Lower lobe of right lung (tissue), 2 donors: ENCODE measurements at regions not wholly inside any gene's neighbourhood (a gene's known extent, or its start where the extent isn't known, plus 50 kb on each side); places are given as distances from the start of the nearest gene placed in this dataset.

Experiments
- ATAC-seq, 2 donors: fragments of 200-7000 bp; cut with Tn5 transposase; one replicate each; pipeline ENCODE4 v1.9.1; 2020 to 2022; ENCODE audit warnings: mild to moderate bottlenecking in 2 of 2, moderate library complexity in 2 of 2
- DNase-seq: peaks from one replicate; pipeline ENCODE4 v3.0.0-alpha.2; 2020
- H3K27ac ChIP-seq: fragments of 200-600 bp; one replicate; pipeline ENCODE4 v1.8.0; 2022
- H3K27me3 ChIP-seq: fragments of 200-600 bp; one replicate; pipeline ENCODE4 v1.8.0; 2022; ENCODE audit warnings: low read depth
- H3K36me3 ChIP-seq: fragments of 200-600 bp; one replicate; pipeline ENCODE4 v1.8.0; 2022; ENCODE audit warnings: mild to moderate bottlenecking
- H3K4me1 ChIP-seq: fragments of 200-600 bp; one replicate; pipeline ENCODE4 v1.8.0; 2022
- H3K4me3 ChIP-seq: fragments of 200-600 bp; one replicate; pipeline ENCODE4 v1.8.0; 2022; ENCODE audit warnings: mild to moderate bottlenecking
- H3K9me3 ChIP-seq: fragments of 200-600 bp; one replicate; pipeline ENCODE4 v1.8.0; 2022
- CTCF ChIP-seq: fragments of 200-600 bp; IDR thresholded peaks from one replicate; pipeline ENCODE4 v1.8.0; 2022; ENCODE audit warnings: antibody characterized with exemption, mild to moderate bottlenecking
- intact Hi-C: fragments of 100-400 bp; cut with DNase I; formaldehyde crosslinking; loops from one replicate; pipeline ENCODE4 v1.11.0; 2022
- donor health status: DM: no; HTN: yes; CAD: no; lungs with severe emphysema.

GRCh38 chr17:77771998-77772397 lies 186.5 kb upstream of the TNRC6C start:
- TF ChIP-seq CTCF: no peak
- no peak for DNase-seq
- H3K4me3 ChIP-seq: no peak overlapping the region
- no peak overlapping the region for H3K27ac ChIP-seq
- intact Hi-C loops: no loop called here
- no peaks in the 10 kb centered on the region for H3K9me3 ChIP-seq
- no peak for ATAC-seq
- H3K36me3 ChIP-seq: no peaks in the 10 kb centered on the region
- H3K4me1 ChIP-seq: no peaks in the 10 kb centered on the region
- H3K27me3 ChIP-seq: no peaks in the 10 kb centered on the region

GRCh38 chr17:77772461-77772897 lies 186.0 kb upstream of the TNRC6C start:
- Histone ChIP-seq H3K27ac (no peak overlapping the region), H3K36me3 (no peaks in the 10 kb centered on the region), H3K9me3 (no peaks in the 10 kb centered on the region), H3K4me3 (no peak overlapping the region), H3K4me1 (no peaks in the 10 kb centered on the region), H3K27me3 (no peaks in the 10 kb centered on the region)
- DNase-seq (peak; percentile 64), ATAC-seq (peak; percentile 77 to 80)
- peak; percentile 64 for TF ChIP-seq CTCF
- intact Hi-C loops: no loop called here

- TF ChIP-seq CTCF: no peak
- Histone ChIP-seq H3K4me1 (no peaks in the 10 kb centered on the region), H3K27me3 (no peaks in the 10 kb centered on the region), H3K36me3 (no peaks in the 10 kb centered on the region), H3K9me3 (no peaks in the 10 kb centered on the region), H3K4me3 (no peak overlapping the region), H3K27ac (no peak overlapping the region)
- intact Hi-C loops: no loop called here
- DNase-seq (no peak), ATAC-seq (no peak)
Measured at GRCh38 chr17:77772899-77773358, 185.6 kb upstream of the TNRC6C start.

- Histone ChIP-seq H3K9me3 (no peaks in the 10 kb centered on the region), H3K4me1 (peaks cover 4% of the 10 kb centered on the region), H3K27me3 (no peaks in the 10 kb centered on the region), H3K4me3 (no peak overlapping the region), H3K27ac (no peak overlapping the region), H3K36me3 (no peaks in the 10 kb centered on the region)
- no peak for DNase-seq
- TF ChIP-seq CTCF: no peak
- ATAC-seq: no peak
- intact Hi-C loops: no loop called here
Measured at GRCh38 chr17:77774182-77774581, 184.3 kb upstream of the TNRC6C start.

- DNase-seq (peak; percentile 69), ATAC-seq (peak; percentile 83)
- H3K36me3 ChIP-seq: no peaks in the 10 kb centered on the region
- no peaks in the 10 kb centered on the region for H3K9me3 ChIP-seq
- H3K27me3 ChIP-seq: no peaks in the 10 kb centered on the region
- H3K27ac ChIP-seq: no peak overlapping the region
- intact Hi-C loops: no loop called here
- TF ChIP-seq CTCF: no peak
- no peak overlapping the region for H3K4me3 ChIP-seq
- peaks cover 16% of the 10 kb centered on the region for H3K4me1 ChIP-seq
Measured at GRCh38 chr17:77778636-77779489, 179.6 kb upstream of the TNRC6C start.
